A549 (cell line): ENCODE measurements at regions not wholly inside any gene's neighbourhood (a gene's known extent, or its start where the extent isn't known, plus 50 kb on each side); places are given as distances from the start of the nearest gene placed in this dataset.

Experiments
- CBX2 ChIP-seq: fragments of 200-600 bp; sonication (generic); IDR thresholded peaks from 2 replicates; pipeline ENCODE4 v1.6.1; 2016; ENCODE audit warnings: low read depth, mild to moderate bottlenecking, borderline replicate concordance
- CEBPB ChIP-seq, 2 experiments: fragments of >200 bp in 1 of 2; sonication (Bioruptor Twin) in 1 of 2; formaldehyde crosslinking in 1 of 2; IDR thresholded peaks; 2 replicates each; pipeline ENCODE4 v1.6.1; 2012 to 2016
- CTCF ChIP-seq: fragments of >200 bp; sonication (Bioruptor Twin); formaldehyde crosslinking; IDR thresholded peaks from 3 replicates; pipeline ENCODE4 v1.5.1; 2016
- KDM1A ChIP-seq: fragments of 200-600 bp; sonication (generic); IDR thresholded peaks from 2 replicates; pipeline ENCODE4 v1.6.1; 2016; ENCODE audit warnings: low read depth, mild to moderate bottlenecking
- POLR2A ChIP-seq: IDR thresholded peaks from 2 replicates; pipeline ENCODE4 v1.6.1; 2012; ENCODE audit warnings: mild to moderate bottlenecking, low read length
- SREBF2 ChIP-seq: fragments of 450-650 bp; IDR thresholded peaks from 2 replicates; pipeline ENCODE4 v1.6.1; 2014; ENCODE audit warnings: mild to moderate bottlenecking, moderate library complexity

- TF ChIP-seq CTCF = no peak
- TF ChIP-seq POLR2A = no peak
- TF ChIP-seq SREBF2 = no peak
- TF ChIP-seq CEBPB (IDR thresholded peaks at IDR 0.05) = no peak
- no peak for TF ChIP-seq KDM1A
- no peak for TF ChIP-seq CBX2
Measured at GRCh38 chr6:5906340-5906670, 100.4 kb downstream of the NRN1 start.
